Hepatocyte (in vitro differentiated cells): ENCODE measurements at regions not wholly inside any gene's neighbourhood (a gene's known extent, or its start where the extent isn't known, plus 50 kb on each side); places are given as distances from the start of the nearest gene placed in this dataset.

Source experiments
- DNase-seq: peaks from one replicate; pipeline ENCODE4 v3.0.0-alpha.2; 2016; ENCODE audit warnings: low spot score
- H2AFZ ChIP-seq: fragments of 200-600 bp; sonication (generic); 2 replicates; pipeline ENCODE4 v1.6.0; 2016; ENCODE audit warnings: antibody characterized with exemption, mild to moderate bottlenecking
- H3K27ac ChIP-seq: fragments of 200-600 bp; sonication (generic); 2 replicates; pipeline ENCODE4 v1.5.1; 2016; ENCODE audit warnings: mild to moderate bottlenecking
- H3K27me3 ChIP-seq: fragments of 200-600 bp; sonication (generic); 2 replicates; pipeline ENCODE4 v1.6.1; 2016
- H3K36me3 ChIP-seq: fragments of 200-600 bp; sonication (generic); replicated peaks from 2 replicates; pipeline ENCODE4 v1.5.1; 2016; ENCODE audit warnings: low read depth; ENCODE audit not compliant: insufficient read depth
- H3K4me1 ChIP-seq: fragments of 200-600 bp; sonication (generic); 2 replicates; pipeline ENCODE4 v1.5.1; 2016; ENCODE audit warnings: mild to moderate bottlenecking, moderate library complexity; ENCODE audit not compliant: insufficient read depth
- H3K4me2 ChIP-seq: fragments of 200-600 bp; sonication (generic); 2 replicates; pipeline ENCODE4 v1.6.0; 2016
- H3K4me3 ChIP-seq: fragments of 200-600 bp; sonication (generic); 2 replicates; pipeline ENCODE4 v1.5.1; 2016; ENCODE audit warnings: mild to moderate bottlenecking
- H3K79me2 ChIP-seq: fragments of 200-600 bp; sonication (generic); 2 replicates; pipeline ENCODE4 v1.6.0; 2017; ENCODE audit warnings: mild to moderate bottlenecking
- H3K9me2 ChIP-seq: fragments of 200-600 bp; sonication (generic); replicated peaks from 2 replicates; pipeline ENCODE4 v1.6.0; 2017; ENCODE audit warnings: mild to moderate bottlenecking; ENCODE audit not compliant: insufficient read depth
- H3K9me3 ChIP-seq: fragments of 200-600 bp; sonication (generic); 2 replicates; pipeline ENCODE4 v1.5.1; 2016; ENCODE audit warnings: low read depth, mild to moderate bottlenecking
- H4K20me1 ChIP-seq: fragments of 200-600 bp; sonication (generic); 2 replicates; pipeline ENCODE4 v1.6.0; 2016; ENCODE audit warnings: mild to moderate bottlenecking; ENCODE audit not compliant: insufficient read depth, poor library complexity, severe bottlenecking
- EZH2 ChIP-seq: fragments of 200-600 bp; sonication (generic); IDR thresholded peaks from 2 replicates; pipeline ENCODE4 v1.6.1; 2016; ENCODE audit warnings: antibody characterized with exemption, mild to moderate bottlenecking, borderline replicate concordance
- EZH2phosphoT487 ChIP-seq: fragments of 200-600 bp; sonication (generic); IDR thresholded peaks from one replicate; pipeline ENCODE4 v1.6.1; 2018; ENCODE audit warnings: antibody characterized with exemption, mild to moderate bottlenecking, low read depth, moderate library complexity; ENCODE audit not compliant: unreplicated experiment, severe bottlenecking
- WGBS: methylation state at CpG from one replicate; pipeline ENCODE4 v1.1.6; 2016; ENCODE audit warnings: low lambda C conversion rate; ENCODE audit errors: missing lambda C conversion rate; 5-methylcytosine and 5-hydroxymethylcytosine counted together
- TF ChIP-seq, protein P1 (sequence below): fragments of 200-600 bp; sonication (generic); IDR thresholded peaks from 2 replicates; pipeline ENCODE4 v1.5.1; 2016; ENCODE audit warnings: antibody characterized with exemption, mild to moderate bottlenecking; ENCODE audit not compliant: poor library complexity

DNA sequence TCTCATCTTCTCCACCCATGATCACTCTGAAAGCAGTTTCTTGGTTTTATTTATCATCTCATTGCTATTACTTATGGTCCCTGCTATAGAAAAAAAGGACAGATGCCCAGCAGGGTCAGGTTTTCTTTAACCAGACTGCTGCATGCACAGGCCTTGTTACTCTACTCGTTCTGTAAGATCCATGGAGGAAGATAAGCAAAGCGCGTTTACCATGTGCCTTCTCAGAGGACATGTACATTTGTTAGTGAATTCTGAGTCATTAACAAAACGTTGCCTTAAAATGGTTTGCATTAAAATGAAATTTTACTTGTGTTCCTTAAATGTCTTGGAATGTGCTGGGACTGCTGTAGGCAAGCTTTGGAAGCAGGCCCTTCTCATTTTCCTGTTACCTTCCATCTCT, 657.3 kb upstream of the KCNMB2 start:
- Histone ChIP-seq H3K4me2 (no peak overlapping the region), H2AFZ (no peak overlapping the region)

DNA sequence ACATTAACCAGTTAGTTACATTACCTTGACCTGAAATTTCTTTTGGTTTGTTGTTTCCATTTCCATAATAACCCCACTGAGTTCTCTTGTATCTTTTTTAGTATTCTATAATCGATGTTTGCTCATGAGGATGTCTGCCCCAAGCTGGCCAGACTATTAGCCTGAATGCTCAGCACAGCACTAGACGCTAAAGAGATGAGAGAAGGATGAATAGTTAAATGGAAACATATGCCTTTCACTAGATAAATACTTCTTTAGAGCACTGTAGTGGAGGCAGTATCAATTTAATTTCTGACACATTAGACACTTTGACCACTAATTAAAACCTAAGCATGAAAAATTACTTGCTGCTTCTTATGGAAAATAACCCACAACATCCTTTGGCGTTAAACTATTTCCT, 654.9 kb upstream of the KCNMB2 start:
- Histone ChIP-seq H3K9me2 (no peaks in the 10 kb centered on the region), H3K27ac (no peak overlapping the region), H4K20me1 (no peaks in the 10 kb centered on the region), H3K36me3 (no peaks in the 10 kb centered on the region), H2AFZ (no peak overlapping the region), H3K79me2 (no peaks in the 10 kb centered on the region), H3K9me3 (no peaks in the 10 kb centered on the region), H3K4me1 (no peaks in the 10 kb centered on the region), H3K4me3 (no peak overlapping the region), H3K4me2 (no peak overlapping the region), H3K27me3 (no peaks in the 10 kb centered on the region)
- TF ChIP-seq, protein P1, sequence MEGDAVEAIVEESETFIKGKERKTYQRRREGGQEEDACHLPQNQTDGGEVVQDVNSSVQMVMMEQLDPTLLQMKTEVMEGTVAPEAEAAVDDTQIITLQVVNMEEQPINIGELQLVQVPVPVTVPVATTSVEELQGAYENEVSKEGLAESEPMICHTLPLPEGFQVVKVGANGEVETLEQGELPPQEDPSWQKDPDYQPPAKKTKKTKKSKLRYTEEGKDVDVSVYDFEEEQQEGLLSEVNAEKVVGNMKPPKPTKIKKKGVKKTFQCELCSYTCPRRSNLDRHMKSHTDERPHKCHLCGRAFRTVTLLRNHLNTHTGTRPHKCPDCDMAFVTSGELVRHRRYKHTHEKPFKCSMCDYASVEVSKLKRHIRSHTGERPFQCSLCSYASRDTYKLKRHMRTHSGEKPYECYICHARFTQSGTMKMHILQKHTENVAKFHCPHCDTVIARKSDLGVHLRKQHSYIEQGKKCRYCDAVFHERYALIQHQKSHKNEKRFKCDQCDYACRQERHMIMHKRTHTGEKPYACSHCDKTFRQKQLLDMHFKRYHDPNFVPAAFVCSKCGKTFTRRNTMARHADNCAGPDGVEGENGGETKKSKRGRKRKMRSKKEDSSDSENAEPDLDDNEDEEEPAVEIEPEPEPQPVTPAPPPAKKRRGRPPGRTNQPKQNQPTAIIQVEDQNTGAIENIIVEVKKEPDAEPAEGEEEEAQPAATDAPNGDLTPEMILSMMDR, result no peak
- TF ChIP-seq EZH2phosphoT487 (no peak), EZH2 (no peak)
- WGBS, result 61% methylated on average over 3 of the region's 3 CpGs
- no peak for DNase-seq

More for the DNA sequence above, 657.3 kb upstream of the KCNMB2 start:
- TF ChIP-seq, protein P1, result no peak
- no peak for TF ChIP-seq EZH2
- no peak for TF ChIP-seq EZH2phosphoT487
- Histone ChIP-seq H3K4me1 (peaks cover 4% of the 10 kb centered on the region), H3K9me3 (no peaks in the 10 kb centered on the region), H3K27ac (no peak overlapping the region), H3K27me3 (no peaks in the 10 kb centered on the region), H4K20me1 (no peaks in the 10 kb centered on the region), H3K36me3 (no peaks in the 10 kb centered on the region), H3K79me2 (no peaks in the 10 kb centered on the region), H3K9me2 (no peaks in the 10 kb centered on the region), H3K4me3 (no peak overlapping the region)
- 62% methylated on average over 4 of the region's 4 CpGs for WGBS
- no peak for DNase-seq

DNA sequence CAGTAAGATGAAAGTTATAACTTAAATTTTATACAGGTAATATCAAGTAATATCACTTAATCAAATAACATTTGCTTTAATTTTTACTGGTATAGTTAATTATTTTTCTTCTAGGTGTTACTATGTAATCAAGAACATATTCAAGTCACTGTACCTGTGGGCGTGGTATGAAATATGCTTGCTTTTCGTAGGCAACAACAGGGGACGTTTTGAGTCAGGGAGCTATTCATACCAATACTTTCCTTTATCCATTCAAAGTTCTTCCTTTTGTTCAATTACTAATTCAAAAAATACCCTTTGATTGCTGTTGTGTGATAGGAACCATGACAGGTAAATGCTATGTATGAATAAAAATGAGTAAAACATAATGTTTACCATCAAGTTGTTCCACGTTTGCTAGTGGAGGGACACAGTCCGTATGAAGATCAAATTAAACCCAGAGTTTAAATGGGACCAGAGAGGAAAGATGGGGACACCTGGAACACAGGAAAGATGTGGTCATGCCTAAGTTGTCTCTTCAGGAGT, 654.0 kb upstream of the KCNMB2 start:
- Histone ChIP-seq H3K4me2 (no peak overlapping the region), H3K4me3 (no peak overlapping the region), H4K20me1 (no peaks in the 10 kb centered on the region), H3K27ac (no peak overlapping the region), H3K27me3 (no peaks in the 10 kb centered on the region), H3K36me3 (no peaks in the 10 kb centered on the region), H3K9me3 (no peaks in the 10 kb centered on the region), H2AFZ (no peak overlapping the region), H3K4me1 (no peaks in the 10 kb centered on the region), H3K79me2 (no peaks in the 10 kb centered on the region), H3K9me2 (no peaks in the 10 kb centered on the region)
- no peak for DNase-seq
- no peak for TF ChIP-seq EZH2phosphoT487
- no peak for TF ChIP-seq EZH2
- TF ChIP-seq, protein P1, result no peak
- WGBS, result 90% methylated on average over 5 of the region's 5 CpGs

DNA sequence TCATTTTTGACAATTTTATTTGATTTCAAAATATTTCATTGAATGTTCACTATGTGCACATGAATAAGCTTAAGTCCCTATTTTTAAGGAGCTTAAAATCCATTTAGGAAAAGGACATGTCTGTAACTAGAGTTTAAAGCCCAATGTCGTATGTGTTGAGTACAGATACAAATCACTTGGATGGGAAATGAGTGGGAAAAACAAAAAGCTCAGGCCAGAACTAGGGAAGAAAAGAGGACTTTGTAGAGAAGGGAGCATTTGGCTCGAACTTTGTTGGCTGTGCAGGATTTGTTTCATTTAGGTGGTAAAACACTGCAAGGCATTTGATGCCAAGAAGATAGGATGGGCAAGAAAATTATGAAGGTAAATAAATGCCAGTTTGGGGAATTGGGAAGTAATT, 653.1 kb upstream of the KCNMB2 start:
- H3K4me2 ChIP-seq, result no peak overlapping the region
- H3K27me3 ChIP-seq, result no peaks in the 10 kb centered on the region
- TF ChIP-seq, protein P1, result no peak
- TF ChIP-seq EZH2phosphoT487, result no peak
- TF ChIP-seq EZH2, result no peak
- H3K36me3 ChIP-seq, result no peaks in the 10 kb centered on the region
- no peak overlapping the region for H2AFZ ChIP-seq
- no peaks in the 10 kb centered on the region for H3K9me2 ChIP-seq
- H3K27ac ChIP-seq, result no peak overlapping the region
- H3K9me3 ChIP-seq, result no peaks in the 10 kb centered on the region
- no peaks in the 10 kb centered on the region for H4K20me1 ChIP-seq
- no peak for DNase-seq
- H3K4me1 ChIP-seq, result no peaks in the 10 kb centered on the region
- H3K4me3 ChIP-seq, result no peak overlapping the region
- 72% methylated on average over 2 of the region's 2 CpGs for WGBS
- no peaks in the 10 kb centered on the region for H3K79me2 ChIP-seq
